22Rv1 (cell line): ENCODE measurements at regions not wholly inside any gene's neighbourhood (a gene's known extent, or its start where the extent isn't known, plus 50 kb on each side); places are given as distances from the start of the nearest gene placed in this dataset.

Experiments
- CTCF ChIP-seq: fragments of 450-650 bp; IDR thresholded peaks from 2 replicates; pipeline ENCODE4 v1.5.1; 2017; ENCODE audit warnings: mild to moderate bottlenecking
- ZFX ChIP-seq: fragments of 450-650 bp; IDR thresholded peaks from 2 replicates; pipeline ENCODE4 v1.6.1; 2017; ENCODE audit warnings: antibody characterized with exemption, borderline replicate concordance

GRCh38 chr16:59605706-59606105, 871.6 kb upstream of the GOT2 start:
- TF ChIP-seq CTCF (no peak), ZFX (no peak)
